ENCODE measurements at regions not wholly inside any gene's neighbourhood (a gene's known extent, or its start where the extent isn't known, plus 50 kb on each side); places are given as distances from the start of the nearest gene placed in this dataset.

- no peak for DNase-seq
These were observed 763.9 kb downstream of the GALC start for GRCh38 chr14:87229131-87229530.

GRCh38 chr14:87217023-87217422 is 776.0 kb downstream of the GALC start:
- DNase-seq = no peak

DNA sequence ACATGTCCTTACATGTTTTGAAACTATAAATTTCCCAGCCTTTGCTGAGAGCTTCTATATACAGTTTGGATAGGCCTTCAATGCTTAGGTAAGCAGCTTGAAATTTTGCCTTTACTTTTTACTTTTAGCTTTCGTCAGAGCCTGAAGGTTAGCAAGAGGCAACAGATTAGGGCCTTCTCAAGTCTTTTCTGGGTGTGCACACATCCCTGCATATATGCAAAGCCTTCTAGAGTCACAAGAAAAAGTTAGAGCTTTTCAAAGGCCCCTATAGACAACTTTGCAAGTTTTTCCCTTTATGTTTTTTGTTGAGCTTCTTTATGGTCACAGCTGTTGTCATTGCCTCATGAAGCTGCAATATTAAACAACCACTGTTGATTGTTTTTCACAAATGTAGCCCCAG is 778.4 kb downstream of the GALC start:
- DNase-seq = no peak

DNA sequence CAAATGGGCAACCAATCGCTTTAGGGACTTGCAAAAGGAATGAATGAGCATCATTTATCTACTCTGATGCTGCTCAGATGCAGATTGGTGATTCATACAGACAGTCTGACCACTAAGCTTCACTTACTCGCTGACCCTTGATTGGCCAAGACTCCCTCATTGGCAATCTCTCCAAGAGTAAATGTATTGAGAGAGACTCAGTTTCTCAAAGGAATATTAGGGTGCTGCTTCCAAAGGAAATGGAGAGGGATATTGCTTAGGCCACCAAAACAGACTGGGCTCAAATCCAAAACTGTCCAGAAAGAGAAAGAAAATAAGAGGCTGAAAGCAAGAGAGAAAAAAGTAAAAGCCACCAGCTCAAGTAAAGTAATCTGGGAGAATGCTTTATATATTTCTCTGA is 785.2 kb downstream of the GALC start:
- no peak for DNase-seq

- no peak for DNase-seq
These were observed 787.2 kb downstream of the GALC start for GRCh38 chr14:87205811-87206210.

GRCh38 chr14:87203346-87203745 is 789.6 kb downstream of the GALC start:
- DNase-seq = no peak

- peak; percentile 31 for DNase-seq
These were observed 793.6 kb downstream of the GALC start for GRCh38 chr14:87199381-87199780.

DNA sequence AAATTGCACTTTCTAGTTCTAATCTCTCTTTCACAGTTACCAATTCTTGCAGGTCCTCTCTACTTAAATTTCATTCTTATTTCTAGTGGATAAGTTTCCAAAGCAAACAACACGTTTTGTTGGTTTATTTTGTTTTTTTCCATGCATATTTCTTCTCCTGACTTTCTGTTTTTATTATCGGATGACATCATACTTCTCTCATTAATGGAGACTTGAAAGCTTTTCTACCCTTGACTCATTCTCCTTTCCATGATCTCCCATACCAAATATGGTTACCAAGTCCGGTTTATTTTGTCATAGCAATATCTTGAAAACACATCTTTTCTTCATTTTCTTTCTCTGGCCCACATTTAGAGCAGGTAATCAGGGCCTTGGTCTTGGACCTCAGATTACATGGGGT is 796.5 kb downstream of the GALC start:
- no peak for DNase-seq

- DNase-seq = no peak
These were observed 805.2 kb downstream of the GALC start for GRCh38 chr14:87187786-87188185.

DNA sequence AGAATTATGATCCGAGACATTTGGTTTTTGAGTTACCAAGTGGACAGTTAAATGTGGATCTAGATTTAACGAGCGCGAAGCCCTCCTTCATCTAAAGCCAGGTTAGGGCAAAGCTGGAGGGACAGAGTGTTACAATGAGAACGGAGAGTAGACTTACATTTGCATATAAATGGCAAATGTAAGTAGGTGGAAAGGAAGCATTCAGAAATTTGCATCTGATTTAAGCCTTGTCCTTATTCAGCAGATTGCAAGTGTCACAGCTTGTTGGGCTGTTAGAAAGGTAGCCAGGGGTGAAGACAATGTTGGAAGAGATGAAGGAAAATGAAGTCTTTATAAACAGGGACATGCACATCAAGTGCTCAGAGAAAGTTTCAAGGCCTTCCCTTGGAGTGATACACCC is 806.2 kb downstream of the GALC start:
- no peak for DNase-seq

GRCh38 chr14:87185961-87186560 is 806.9 kb downstream of the GALC start:
- DNase-seq = no peak

GRCh38 chr14:87184180-87184579 is 808.8 kb downstream of the GALC start:
- DNase-seq = no peak

DNA sequence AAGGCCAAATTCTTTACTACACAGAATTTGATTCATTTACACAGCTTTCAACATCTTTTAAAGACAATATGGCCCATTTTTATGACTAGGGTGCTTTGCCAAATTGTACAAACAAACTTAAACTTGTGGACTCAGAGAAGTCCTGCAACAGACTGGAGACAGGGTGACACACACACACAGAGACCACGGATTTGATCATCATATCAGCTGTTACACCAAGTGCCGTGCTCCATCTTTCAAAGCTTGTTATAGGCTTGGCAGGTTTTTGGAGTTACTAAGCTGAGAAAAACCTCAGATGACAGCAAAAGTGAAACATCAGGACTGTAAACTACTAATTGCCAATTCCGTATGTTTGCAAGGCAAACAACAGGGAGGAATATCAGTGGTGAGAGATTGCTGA is 811.7 kb downstream of the GALC start:
- DNase-seq = no peak

DNA sequence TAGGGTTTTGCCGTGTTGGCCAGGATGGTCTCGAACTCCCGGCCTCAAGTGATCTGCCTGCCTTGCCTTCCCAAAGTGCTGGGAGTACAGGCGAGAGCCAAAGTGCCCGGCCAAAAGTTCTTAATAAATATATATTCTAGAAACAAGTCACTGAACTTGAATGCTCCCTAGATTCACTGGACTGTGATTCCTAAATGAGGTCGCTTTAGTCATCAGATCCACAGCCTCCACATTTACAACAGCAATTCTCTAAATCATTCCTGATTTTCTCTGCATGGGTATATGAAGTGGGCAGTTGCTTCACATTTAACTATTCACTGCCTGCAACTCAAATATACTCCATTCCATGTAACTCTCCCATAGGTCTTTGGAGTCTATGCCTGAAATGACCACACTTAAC is 813.0 kb downstream of the GALC start:
- DNase-seq = no peak

DNA sequence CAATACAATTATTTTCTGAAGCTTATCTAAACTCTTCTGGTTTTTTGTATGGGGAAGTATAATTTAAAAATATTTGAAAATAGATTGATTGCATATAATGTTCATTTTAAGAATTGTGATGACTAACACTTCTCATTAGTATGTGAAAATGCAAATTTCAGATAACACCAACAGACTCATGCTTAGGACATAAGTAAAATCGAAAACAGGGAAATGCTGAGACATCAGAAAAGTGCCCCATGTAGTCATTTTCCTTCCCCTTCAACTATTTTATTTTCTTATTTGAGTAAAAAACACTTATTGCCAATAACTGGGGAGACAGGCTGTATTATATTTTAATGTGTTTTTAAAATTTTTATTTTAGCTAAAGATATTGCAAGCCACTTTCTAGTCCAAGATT is 814.7 kb downstream of the GALC start:
- no peak for DNase-seq

- no peak for DNase-seq
These were observed 817.8 kb downstream of the GALC start for GRCh38 chr14:87175175-87175574.

DNA sequence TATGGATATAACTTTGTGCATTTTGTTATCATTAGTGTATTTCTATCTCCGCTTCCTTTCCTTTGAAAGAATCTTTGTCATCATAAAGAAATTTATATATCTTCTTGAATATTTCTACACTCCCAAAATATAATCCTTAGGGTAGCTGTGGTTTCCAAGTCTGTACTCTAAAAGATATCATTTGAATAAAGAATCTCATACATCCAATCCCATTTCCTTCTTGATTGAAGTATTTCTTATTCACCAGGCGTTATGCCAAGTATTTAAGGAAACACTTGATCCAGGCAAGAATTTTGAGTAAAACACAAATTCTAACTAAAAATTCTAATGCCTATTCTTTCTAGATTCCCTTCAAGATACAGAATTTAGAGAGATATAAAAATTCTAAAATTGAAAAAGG is 821.8 kb downstream of the GALC start:
- DNase-seq = no peak

DNA sequence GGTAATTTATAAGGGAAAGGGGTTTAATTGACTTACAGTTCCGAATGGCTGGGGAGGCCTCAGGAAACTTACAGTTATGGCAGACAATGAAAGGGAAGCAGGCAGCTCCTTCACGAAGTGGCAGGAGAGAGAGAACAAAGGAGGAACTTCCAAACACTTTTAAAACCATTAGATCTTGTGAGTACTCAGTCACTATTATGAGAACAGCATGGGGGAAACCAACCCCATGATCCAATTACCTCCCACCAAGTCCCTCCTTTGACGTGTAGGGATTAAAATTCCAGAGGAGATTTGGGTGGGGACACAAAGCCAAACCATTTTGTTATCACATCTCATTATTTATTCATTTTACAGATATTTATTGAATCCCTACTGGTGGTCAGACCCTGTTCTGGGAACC is 822.8 kb downstream of the GALC start:
- DNase-seq = no peak

- no peak for DNase-seq
These were observed 823.6 kb downstream of the GALC start for GRCh38 chr14:87169362-87169761.

DNA sequence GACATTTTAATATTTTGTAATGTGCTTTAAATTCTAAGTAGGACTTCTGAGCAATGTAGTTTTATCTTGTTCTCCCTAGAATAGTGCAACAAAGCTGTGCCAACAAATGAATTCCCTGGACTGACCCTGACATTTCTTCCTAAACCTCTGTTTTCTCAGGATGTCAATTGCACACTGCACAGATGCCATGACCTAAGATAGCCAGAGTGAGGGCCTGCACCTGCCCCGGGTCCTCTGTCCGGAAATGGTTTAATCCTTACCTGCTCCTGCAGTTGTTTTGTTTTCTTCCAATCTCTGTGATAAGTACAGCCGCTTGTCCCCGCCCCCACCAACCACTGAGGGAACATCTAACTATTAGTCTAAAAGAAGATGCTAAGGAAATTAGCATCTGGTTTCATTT is 831.5 kb downstream of the GALC start:
- no peak for DNase-seq

DNA sequence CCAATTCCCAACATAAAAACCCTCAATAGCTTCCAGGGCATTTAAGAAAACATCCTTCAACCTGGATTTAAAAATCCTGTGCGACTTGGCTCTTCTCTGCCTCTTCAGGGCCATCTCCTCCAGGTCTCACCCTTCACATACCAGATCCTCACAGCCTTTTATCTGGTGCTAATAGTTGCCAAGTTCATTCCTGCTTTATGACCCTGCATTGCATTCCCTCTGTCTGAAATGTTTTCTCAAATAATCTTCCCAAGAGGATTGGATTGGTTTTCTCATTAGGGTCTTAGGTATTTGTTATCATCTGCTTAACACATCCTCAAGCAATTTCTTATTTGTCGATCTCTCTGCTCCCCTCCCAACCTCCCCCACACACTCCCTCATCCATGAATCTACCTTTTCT is 832.0 kb downstream of the GALC start:
- no peak for DNase-seq

DNA sequence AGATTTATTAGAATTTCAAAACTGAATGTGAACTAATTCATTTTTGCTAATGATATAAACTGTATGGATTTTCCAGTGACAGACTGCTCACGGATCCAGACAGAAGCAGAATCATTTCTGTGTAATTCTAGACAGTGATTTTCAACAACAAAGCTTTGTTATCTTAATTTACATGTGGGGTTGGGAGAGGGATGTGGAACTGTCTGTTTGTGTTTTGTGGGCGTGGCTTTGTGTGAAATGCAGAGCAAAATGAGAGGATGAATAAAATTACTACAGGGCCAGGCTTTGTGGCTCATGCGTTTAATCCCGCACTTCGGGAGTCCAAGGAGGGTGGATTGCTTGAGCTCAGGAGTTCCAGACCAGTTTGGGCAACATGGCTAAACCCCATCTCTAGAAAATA is 834.7 kb downstream of the GALC start:
- DNase-seq = no peak

- no peak for DNase-seq
These were observed 836.1 kb downstream of the GALC start for GRCh38 chr14:87156878-87157277.

- no peak for DNase-seq
These were observed 837.0 kb downstream of the GALC start for GRCh38 chr14:87155856-87156488.

DNA sequence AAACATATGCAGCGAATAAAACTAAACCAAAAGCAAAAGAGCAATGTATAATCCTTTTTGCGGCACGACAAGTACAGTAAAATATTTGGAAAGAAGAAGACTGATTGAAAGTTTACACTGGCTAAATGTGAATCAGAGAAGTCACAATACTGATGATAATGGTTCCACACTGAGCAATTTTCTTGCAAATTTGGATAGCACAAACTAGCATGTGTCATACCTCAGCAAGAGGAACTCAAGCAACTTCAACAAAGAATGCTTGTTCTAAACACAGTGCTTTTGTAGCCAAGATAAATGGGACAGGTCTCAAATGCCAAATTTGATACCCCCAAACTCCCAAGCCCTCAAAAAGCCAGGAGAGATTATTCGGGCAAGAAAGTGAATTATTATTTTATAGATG is 839.1 kb downstream of the GALC start:
- no peak for DNase-seq
